ENCODE measurements at regions not wholly inside any gene's neighbourhood (a gene's known extent, or its start where the extent isn't known, plus 50 kb on each side); places are given as distances from the start of the nearest gene placed in this dataset.
"Not testable (repeated sequence)": the region's sequence is repeated elsewhere in the genome, so short reads cannot be mapped to it uniquely, and the experiment has no call there.

- no peak overlapping the region for H3K27ac ChIP-seq
- TF ChIP-seq CTCF (conservative IDR thresholded peaks at IDR 0.05), result no peak
These were observed 59.0 kb upstream of the TMEM170B start for GRCh38 chr6:11478586-11478985.

DNA sequence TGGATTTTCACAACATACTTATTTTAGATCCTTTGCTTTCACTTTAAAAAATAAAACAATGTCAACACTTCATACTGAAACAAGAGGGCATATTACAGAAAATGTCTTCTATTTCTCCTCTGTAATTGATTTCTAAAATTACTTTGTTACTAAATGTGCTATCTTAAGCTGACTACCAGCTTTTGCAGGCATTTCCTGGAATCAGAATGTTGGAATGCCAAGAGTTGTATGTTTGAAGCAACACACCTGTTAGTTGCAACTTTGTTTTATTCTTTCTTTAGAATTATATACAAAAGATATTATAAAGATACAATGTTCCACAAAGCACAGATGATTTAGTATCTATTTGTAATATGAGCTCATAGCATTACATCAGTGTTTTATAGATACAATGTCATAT lies 62.5 kb upstream of the TMEM170B start:
- TF ChIP-seq CTCF (conservative IDR thresholded peaks at IDR 0.05), result no peak
- H3K27ac ChIP-seq, result no peak overlapping the region

DNA sequence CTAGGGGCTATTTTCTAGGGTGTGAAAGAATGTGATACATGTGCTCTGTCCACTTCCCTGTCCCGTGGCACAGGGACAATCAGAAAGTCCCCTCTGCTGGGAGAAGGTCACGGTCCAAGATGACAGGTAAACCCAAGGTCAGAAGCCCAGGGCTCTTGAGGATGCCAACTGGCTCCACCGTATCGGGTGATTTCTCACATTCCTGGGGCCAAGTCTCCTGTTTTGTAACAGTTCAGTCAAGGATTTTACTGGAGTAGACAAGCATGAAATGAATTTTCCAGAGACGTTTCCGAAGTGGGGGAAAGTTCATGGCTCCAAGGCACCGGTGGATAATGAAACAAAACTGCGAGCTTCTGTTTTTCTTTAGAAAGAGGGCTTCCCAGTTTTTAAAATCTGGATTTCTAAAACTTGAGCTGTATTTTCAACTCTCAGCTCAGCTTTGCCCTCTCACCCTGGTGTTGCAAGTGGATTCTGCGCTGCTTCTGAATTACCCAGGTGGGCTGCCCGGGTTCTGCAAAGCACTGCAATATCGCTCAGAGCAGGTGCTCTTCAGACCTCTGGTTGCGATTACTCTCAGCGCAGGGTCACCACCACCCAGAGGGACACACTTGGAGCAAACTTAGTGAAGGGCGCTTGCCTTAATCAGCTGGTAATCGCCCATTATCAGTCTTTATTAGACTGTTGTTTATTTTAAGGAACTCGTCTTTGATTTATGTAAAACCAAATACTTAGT lies 64.4 kb upstream of the TMEM170B start:
- H3K27ac ChIP-seq, result no peak overlapping the region
- no peak for TF ChIP-seq CTCF (conservative IDR thresholded peaks at IDR 0.05)

GRCh38 chr6:11471261-11471660 lies 66.3 kb upstream of the TMEM170B start:
- no peak for TF ChIP-seq CTCF (conservative IDR thresholded peaks at IDR 0.05)
- H3K27ac ChIP-seq, result no peak overlapping the region

DNA sequence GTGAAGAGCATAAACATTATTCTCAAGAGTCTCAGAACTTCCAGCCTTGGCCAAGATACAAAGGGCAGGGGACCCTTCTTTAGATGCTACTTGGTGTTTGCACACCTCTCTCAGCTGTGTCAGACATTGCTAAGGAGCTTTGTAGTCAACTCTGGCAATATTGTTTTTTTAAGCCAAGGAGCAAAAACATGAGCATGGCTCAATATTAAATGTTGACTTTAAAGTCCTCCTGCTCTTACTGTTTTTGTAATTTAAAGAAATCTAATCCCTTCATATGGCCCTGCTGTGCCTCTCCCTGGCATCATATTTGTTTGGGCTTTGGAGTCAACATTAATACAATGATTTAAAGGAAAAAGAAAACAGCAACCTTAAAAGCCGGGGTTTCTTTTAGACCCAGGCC lies 67.9 kb upstream of the TMEM170B start:
- H3K27ac ChIP-seq, result no peak overlapping the region
- TF ChIP-seq CTCF (conservative IDR thresholded peaks at IDR 0.05), result no peak

GRCh38 chr6:11468271-11468670 lies 69.3 kb upstream of the TMEM170B start:
- H3K27ac ChIP-seq, result not testable (repeated sequence)

GRCh38 chr6:11467364-11467763 lies 70.2 kb upstream of the TMEM170B start:
- no peak overlapping the region for H3K27ac ChIP-seq
- no peak for TF ChIP-seq CTCF (conservative IDR thresholded peaks at IDR 0.05)

- H3K27ac ChIP-seq, result no peak overlapping the region
- no peak for TF ChIP-seq CTCF (conservative IDR thresholded peaks at IDR 0.05)
These were observed 74.2 kb upstream of the TMEM170B start for GRCh38 chr6:11463398-11463780.

Measured in VCaP (cell line).